ENCODE measurements at regions not wholly inside any gene's neighbourhood (a gene's known extent, or its start where the extent isn't known, plus 50 kb on each side); places are given as distances from the start of the nearest gene placed in this dataset.

- Histone ChIP-seq H3K4me1 (ENCODE audit: control insufficient read depth in 1 of 2, insufficient read depth in 2 of 2, low read length in 2 of 2) (peaks cover 2 to 6% of the 10 kb centered on the region in 2 experiments), H4K8ac (ENCODE audit: low read depth, low read length) (peak overlapping the region; percentile 1), H3K79me1 (ENCODE audit: low read length) (peaks cover 7% of the 10 kb centered on the region), H3K36me3 (ENCODE audit: control insufficient read depth in 1 of 2, insufficient read depth in 2 of 2, low read length in 2 of 2) (no peaks in the 10 kb centered on the region), H4K12ac (ENCODE audit: low read depth, low read length) (no peak overlapping the region), H3K4me3 (ENCODE audit: low read depth, low read length) (no peak overlapping the region), H4K91ac (ENCODE audit: low read depth, low read length) (no peak overlapping the region), H2AK5ac (ENCODE audit: low read length) (no peak overlapping the region), H2BK120ac (ENCODE audit: insufficient read depth, low read length, poor library complexity) (no peak overlapping the region), H3K4me2 (ENCODE audit: low read length) (no peak overlapping the region), H3K9me3 (ENCODE audit: insufficient read depth, low read depth, low read length) (no peaks in the 10 kb centered on the region), H3K14ac (ENCODE audit: low read length) (peak overlapping the region; percentile 11), H2BK5ac (ENCODE audit: low read depth, low read length, poor library complexity) (no peak overlapping the region), H3K23ac (ENCODE audit: low read length) (no peak overlapping the region), H3K27ac (ENCODE audit: low read depth, low read length) (no peak overlapping the region), H2BK12ac (ENCODE audit: low read length) (peak overlapping the region; percentile 15), H3K9ac (ENCODE audit: low read length) (peak overlapping the region; percentile 29), H3K27me3 (ENCODE audit: insufficient read depth, low read length) (no peaks in the 10 kb centered on the region), H3K18ac (ENCODE audit: low read length) (no peak overlapping the region), H3K79me2 (ENCODE audit: control insufficient read depth, insufficient read depth, low read length, poor library complexity) (no peaks in the 10 kb centered on the region), H3K4ac (ENCODE audit: low read depth, low read length) (no peak overlapping the region), H2AFZ (ENCODE audit: insufficient read depth, low read length, poor library complexity) (no peak overlapping the region)
- DNase-seq, result peak; percentile 11 to 60
- WGBS (ENCODE audit: extremely low coverage, insufficient coverage, insufficient read length), result no CpG with 5 or more reads among the region's 8 CpGs
These were observed 77.8 kb upstream of the CD55 start for GRCh38 chr1:207243442-207244408.

GRCh38 chr1:207244409-207244801 is 77.1 kb upstream of the CD55 start:
- Histone ChIP-seq H3K79me1 (ENCODE audit: low read length) (peaks cover 7% of the 10 kb centered on the region), H3K27ac (ENCODE audit: low read depth, low read length) (no peak overlapping the region), H4K12ac (ENCODE audit: low read depth, low read length) (no peak overlapping the region), H4K8ac (ENCODE audit: low read depth, low read length) (no peak overlapping the region), H3K23ac (ENCODE audit: low read length) (no peak overlapping the region), H3K27me3 (ENCODE audit: insufficient read depth, low read length) (no peaks in the 10 kb centered on the region), H2AFZ (ENCODE audit: insufficient read depth, low read length, poor library complexity) (no peak overlapping the region), H2AK5ac (ENCODE audit: low read length) (no peak overlapping the region), H3K4me2 (ENCODE audit: low read length) (no peak overlapping the region), H3K18ac (ENCODE audit: low read length) (no peak overlapping the region), H3K14ac (ENCODE audit: low read length) (no peak overlapping the region), H2BK5ac (ENCODE audit: low read depth, low read length, poor library complexity) (no peak overlapping the region), H2BK120ac (ENCODE audit: insufficient read depth, low read length, poor library complexity) (no peak overlapping the region), H3K9me3 (ENCODE audit: insufficient read depth, low read depth, low read length) (no peaks in the 10 kb centered on the region), H3K4ac (ENCODE audit: low read depth, low read length) (no peak overlapping the region), H4K91ac (ENCODE audit: low read depth, low read length) (no peak overlapping the region), H3K4me1 (ENCODE audit: control insufficient read depth in 1 of 2, insufficient read depth in 2 of 2, low read length in 2 of 2) (peaks cover 2 to 6% of the 10 kb centered on the region in 2 experiments), H3K36me3 (ENCODE audit: control insufficient read depth in 1 of 2, insufficient read depth in 2 of 2, low read length in 2 of 2) (no peaks in the 10 kb centered on the region), H3K4me3 (ENCODE audit: low read depth, low read length) (no peak overlapping the region), H3K79me2 (ENCODE audit: control insufficient read depth, insufficient read depth, low read length, poor library complexity) (no peaks in the 10 kb centered on the region), H3K9ac (ENCODE audit: low read length) (no peak overlapping the region), H2BK12ac (ENCODE audit: low read length) (no peak overlapping the region)
- DNase-seq, result peak; percentile 74 to 90
- no CpG with 5 or more reads among the region's 6 CpGs for WGBS (ENCODE audit: extremely low coverage, insufficient coverage, insufficient read length)

DNA sequence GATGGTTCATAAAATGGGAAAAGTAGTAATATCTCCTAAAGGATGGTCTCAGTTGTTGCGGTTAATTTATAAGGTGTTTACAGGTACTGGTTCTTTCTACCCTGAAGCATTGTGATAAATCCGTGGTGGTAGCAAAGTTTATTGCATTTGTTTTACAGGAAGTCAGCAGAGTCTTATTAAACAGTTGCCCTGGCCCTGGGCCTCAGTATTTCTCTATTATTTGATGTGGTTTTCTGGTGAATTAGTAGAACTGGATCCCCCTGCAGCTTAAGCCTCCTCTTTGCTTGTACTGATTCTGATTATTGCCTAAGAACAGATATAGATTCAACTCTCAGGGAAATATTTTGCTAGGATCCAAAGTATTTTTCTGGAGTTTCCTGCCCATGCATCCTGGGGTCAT is 76.4 kb upstream of the CD55 start:
- Histone ChIP-seq H2BK120ac (ENCODE audit: insufficient read depth, low read length, poor library complexity) (no peak overlapping the region), H2AFZ (ENCODE audit: insufficient read depth, low read length, poor library complexity) (no peak overlapping the region), H2BK5ac (ENCODE audit: low read depth, low read length, poor library complexity) (no peak overlapping the region), H3K4ac (ENCODE audit: low read depth, low read length) (no peak overlapping the region), H4K8ac (ENCODE audit: low read depth, low read length) (no peak overlapping the region), H2AK5ac (ENCODE audit: low read length) (no peak overlapping the region), H3K18ac (ENCODE audit: low read length) (no peak overlapping the region), H3K4me2 (ENCODE audit: low read length) (no peak overlapping the region), H3K27me3 (ENCODE audit: insufficient read depth, low read length) (no peaks in the 10 kb centered on the region), H3K14ac (ENCODE audit: low read length) (no peak overlapping the region), H3K4me3 (ENCODE audit: low read depth, low read length) (no peak overlapping the region), H3K79me2 (ENCODE audit: control insufficient read depth, insufficient read depth, low read length, poor library complexity) (no peaks in the 10 kb centered on the region), H3K4me1 (ENCODE audit: control insufficient read depth in 1 of 2, insufficient read depth in 2 of 2, low read length in 2 of 2) (peaks cover 2 to 6% of the 10 kb centered on the region in 2 experiments), H4K12ac (ENCODE audit: low read depth, low read length) (no peak overlapping the region), H3K36me3 (ENCODE audit: control insufficient read depth in 1 of 2, insufficient read depth in 2 of 2, low read length in 2 of 2) (no peaks in the 10 kb centered on the region), H4K91ac (ENCODE audit: low read depth, low read length) (no peak overlapping the region), H3K27ac (ENCODE audit: low read depth, low read length) (no peak overlapping the region), H3K9me3 (ENCODE audit: insufficient read depth, low read depth, low read length) (no peaks in the 10 kb centered on the region), H2BK12ac (ENCODE audit: low read length) (no peak overlapping the region), H3K9ac (ENCODE audit: low read length) (no peak overlapping the region), H3K79me1 (ENCODE audit: low read length) (peaks cover 7% of the 10 kb centered on the region), H3K23ac (ENCODE audit: low read length) (no peak overlapping the region)
- DNase-seq, result no peak
- no CpG with 5 or more reads among the region's 2 CpGs for WGBS (ENCODE audit: extremely low coverage, insufficient coverage, insufficient read length)

- Histone ChIP-seq H3K79me2 (ENCODE audit: control insufficient read depth, insufficient read depth, low read length, poor library complexity) (no peaks in the 10 kb centered on the region), H4K12ac (ENCODE audit: low read depth, low read length) (no peak overlapping the region), H3K27me3 (ENCODE audit: insufficient read depth, low read length) (no peaks in the 10 kb centered on the region), H4K8ac (ENCODE audit: low read depth, low read length) (no peak overlapping the region), H2BK120ac (ENCODE audit: insufficient read depth, low read length, poor library complexity) (no peak overlapping the region), H3K18ac (ENCODE audit: low read length) (no peak overlapping the region), H3K4me3 (ENCODE audit: low read depth, low read length) (no peak overlapping the region), H4K91ac (ENCODE audit: low read depth, low read length) (no peak overlapping the region), H2AK5ac (ENCODE audit: low read length) (no peak overlapping the region), H3K9me3 (ENCODE audit: insufficient read depth, low read depth, low read length) (no peaks in the 10 kb centered on the region), H3K36me3 (ENCODE audit: control insufficient read depth in 1 of 2, insufficient read depth in 2 of 2, low read length in 2 of 2) (no peaks in the 10 kb centered on the region), H2BK12ac (ENCODE audit: low read length) (no peak overlapping the region), H3K27ac (ENCODE audit: low read depth, low read length) (no peak overlapping the region), H3K14ac (ENCODE audit: low read length) (no peak overlapping the region), H3K79me1 (ENCODE audit: low read length) (no peaks in the 10 kb centered on the region), H3K9ac (ENCODE audit: low read length) (no peak overlapping the region), H3K4me2 (ENCODE audit: low read length) (no peak overlapping the region), H3K4ac (ENCODE audit: low read depth, low read length) (no peak overlapping the region), H2BK5ac (ENCODE audit: low read depth, low read length, poor library complexity) (no peak overlapping the region), H3K4me1 (ENCODE audit: control insufficient read depth in 1 of 2, insufficient read depth in 2 of 2, low read length in 2 of 2) (no peaks in the 10 kb centered on the region), H2AFZ (ENCODE audit: insufficient read depth, low read length, poor library complexity) (no peak overlapping the region), H3K23ac (ENCODE audit: low read length) (no peak overlapping the region)
- no CpG with 5 or more reads among the region's 3 CpGs for WGBS (ENCODE audit: extremely low coverage, insufficient coverage, insufficient read length)
- DNase-seq, result peak in 1 of 2 donors; percentile 40
These were observed 72.8 kb upstream of the CD55 start for GRCh38 chr1:207248544-207249198.

Data from trophoblast cell (in vitro differentiated cells and primary cell).